HG03565 (cell line): ENCODE measurements at regions not wholly inside any gene's neighbourhood (a gene's known extent, or its start where the extent isn't known, plus 50 kb on each side); places are given as distances from the start of the nearest gene placed in this dataset.

Source experiments
- ATAC-seq: cut with Tn5 transposase; IDR thresholded peaks from one replicate; pipeline ENCODE4 v1.9.1; 2021; ENCODE audit warnings: mild to moderate bottlenecking, moderate library complexity; ENCODE audit not compliant: unreplicated experiment

DNA sequence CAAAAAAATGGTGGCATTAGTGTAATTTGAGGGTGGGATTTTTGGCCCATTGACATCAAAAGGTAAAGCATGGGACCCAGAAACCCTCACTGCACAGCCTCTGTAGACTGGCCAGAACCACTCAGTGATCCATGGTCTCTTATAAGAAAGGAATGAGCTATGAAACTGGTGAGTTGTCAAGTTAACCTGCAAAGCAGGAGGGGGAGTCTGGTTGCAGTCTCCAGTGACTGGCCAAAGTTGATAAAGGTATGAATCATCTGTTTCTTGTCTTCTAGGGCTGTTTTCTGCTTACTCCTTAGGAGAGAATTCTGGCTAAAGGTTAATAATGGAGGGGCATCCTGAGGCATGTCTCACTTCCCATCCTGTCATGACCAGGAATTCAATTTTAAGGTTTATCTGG, 325.2 kb downstream of the TLR4 start:
- ATAC-seq = no peak

DNA sequence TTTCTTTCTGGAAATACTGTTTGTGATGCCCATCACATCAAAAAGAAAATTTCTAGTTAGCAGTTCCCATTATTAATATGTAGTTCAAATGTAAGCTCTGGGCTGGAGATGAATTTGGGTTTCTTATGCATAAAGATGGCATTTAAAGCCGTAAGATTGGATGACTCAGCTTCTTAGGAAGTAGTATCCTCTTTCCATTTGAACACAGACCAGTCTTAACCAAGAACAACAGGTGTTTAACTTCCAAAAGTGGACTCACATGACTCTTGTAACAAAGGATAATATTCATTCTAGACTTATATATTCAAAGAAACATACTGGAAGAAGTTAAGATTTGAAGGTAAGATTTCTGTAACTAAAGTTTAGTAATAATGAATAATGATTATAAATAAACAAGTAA, 330.5 kb downstream of the TLR4 start:
- no peak for ATAC-seq

DNA sequence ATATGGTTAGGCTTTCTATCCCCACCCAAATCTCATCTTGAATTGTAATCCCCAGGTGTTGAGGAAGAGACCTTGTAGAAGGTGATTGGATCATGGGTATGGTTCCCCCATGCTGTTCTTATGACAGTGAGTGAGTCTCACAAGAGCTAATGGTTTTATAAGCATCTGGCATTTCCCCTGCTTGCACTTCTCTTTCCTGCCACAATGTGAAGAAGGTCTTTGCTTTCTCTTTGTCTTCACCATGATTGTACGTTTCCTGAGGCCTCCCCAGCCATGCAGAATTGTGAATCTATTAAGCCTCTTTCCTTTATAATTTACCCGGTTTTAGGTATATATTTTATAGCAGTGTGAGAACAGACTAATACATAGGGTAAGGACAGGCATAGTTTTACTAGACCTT, 334.5 kb downstream of the TLR4 start:
- ATAC-seq = no peak

DNA sequence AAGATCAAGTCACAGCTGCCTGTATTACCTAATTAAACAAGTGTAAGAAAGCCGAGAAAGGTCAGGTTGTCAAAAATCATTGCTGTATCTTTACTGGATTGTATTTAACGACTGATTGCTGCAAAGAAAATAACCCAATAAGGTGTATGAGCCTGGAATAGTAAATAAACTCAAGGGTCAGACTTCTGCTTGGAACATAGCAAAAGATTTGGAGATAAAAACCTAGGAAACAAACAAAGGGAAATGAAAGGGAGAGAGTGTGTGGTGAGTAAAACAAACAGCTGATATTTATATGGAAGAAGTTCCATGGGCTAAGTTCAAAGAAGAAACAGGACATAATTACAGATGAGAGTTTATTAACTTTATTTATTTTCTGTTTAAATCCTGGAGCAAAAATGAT, 354.0 kb downstream of the TLR4 start:
- no peak for ATAC-seq

DNA sequence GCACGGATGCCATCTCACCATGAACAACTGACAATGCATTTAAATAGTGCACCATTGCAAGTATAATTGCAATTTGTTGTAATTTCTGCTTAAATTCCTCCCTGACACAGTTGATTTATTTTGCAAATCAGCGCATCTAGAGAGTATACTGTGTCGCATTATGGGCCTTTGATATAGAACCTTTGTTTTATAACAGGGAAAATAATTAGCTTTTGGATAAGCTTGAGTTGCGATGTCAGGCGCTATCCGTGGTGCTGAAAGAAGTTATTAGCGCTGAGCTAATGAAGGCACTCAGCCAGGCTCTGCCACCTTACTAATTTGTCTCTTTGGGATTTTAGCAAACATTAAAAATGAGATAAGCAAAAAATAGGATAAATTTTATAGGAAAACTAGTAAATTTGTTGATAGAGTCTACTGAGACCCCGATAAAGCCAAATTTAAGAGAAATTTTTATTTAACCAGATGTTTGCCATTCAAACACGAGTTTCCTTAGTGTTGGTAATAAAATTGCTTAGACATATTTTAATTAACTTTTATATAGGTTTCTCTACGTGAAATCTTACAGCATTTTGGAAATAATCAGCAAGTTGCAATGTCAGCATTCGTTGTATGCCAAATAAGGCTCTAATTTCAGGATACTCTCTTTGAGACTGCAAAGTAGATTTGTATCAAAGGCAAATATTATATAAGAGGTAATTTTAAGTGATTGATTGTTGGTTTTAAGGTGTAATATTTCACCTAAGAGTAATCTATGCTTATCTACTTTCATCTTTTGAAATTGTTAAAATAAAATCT, 355.5 kb downstream of the TLR4 start:
- ATAC-seq = no peak

DNA sequence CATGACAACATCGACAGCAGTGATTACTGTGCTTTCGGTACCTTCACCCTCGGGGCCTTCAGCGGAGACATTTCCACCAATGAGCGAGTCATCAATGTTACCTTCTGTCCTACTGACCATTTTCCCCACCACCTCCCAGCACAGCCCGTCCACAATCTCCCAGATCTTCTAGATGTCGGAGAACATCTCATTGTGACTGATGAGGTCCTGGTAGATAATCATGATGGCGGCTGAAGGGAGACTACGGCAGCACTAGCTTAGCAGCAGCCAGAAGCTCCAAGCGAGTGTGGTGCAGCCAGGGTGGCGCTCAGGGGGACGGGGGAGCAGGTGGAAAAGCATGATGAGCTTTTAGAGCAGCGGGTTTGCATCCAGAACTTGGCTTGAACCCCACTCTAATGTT, 379.0 kb downstream of the TLR4 start:
- ATAC-seq = no peak

DNA sequence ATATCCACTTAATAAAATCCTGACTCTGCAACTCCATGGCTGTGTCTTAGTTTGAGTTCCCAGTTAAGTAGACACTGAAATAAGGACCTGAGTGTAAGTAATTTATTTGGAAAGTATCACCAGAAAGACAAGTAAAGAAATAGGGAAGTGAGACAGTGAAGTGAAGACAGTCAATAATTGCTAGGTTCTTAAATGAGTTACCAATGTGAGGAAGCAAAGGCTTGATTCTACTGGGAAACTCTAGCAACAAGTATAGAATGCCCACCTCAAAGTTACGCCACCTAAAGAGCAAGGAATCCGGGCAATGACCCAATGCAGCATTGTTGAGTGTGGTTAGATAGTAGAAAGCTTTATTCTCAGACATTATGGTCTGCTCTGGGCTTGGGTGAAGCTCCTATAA, 383.9 kb downstream of the TLR4 start:
- no peak for ATAC-seq

DNA sequence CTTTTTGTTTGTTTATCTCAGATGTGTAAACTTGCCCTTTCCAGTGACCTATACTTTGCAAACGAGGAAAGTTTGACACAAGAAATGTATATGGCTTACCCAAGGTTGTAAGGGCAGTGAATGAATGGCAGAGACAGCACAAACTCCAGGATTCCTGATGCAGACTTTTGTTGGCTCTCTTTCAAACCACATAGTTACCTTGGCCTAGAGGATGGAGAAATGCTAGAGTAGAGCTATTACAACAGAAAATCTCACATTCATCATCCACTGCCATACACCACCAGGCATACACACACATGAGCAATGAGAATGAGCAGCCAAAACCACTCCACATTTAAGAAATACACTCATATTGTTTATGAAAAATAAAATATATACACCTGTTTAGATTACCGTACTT, 387.0 kb downstream of the TLR4 start:
- no peak for ATAC-seq

DNA sequence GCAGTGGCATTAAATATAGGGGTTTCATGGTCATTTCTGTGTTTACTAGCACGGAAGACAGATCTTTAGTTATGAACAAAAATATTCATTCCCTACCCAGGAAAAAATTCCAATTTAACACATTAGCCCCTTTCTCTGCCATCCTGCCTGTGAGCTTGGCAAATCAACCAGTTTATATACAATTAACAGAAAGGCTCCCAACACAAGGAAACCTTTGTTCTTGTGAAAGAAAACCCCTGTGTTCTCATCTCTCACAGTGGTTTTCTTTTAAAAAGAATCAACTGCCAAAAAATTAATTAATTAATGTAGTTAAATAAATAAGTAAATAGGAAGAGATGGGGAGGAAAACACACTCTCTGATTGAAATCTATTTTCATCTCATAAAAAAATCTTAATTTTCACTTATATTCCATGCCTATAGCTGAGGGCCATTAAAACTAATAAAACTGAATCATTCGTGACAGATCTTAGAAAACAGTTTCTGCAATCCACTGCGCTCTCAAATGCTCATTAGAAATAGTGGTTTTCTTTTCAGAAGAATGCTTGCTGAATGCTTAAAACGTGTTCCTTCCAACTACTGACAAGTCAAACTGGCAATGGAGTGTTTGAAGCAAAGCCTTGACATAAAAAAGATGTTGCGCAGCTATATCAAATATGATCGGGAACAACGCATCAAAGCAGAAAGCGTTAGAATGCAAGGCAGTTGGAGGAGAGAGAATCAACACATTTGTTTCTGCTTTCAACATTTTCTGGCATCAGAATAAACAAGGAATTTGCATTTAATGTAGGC, 387.7 kb downstream of the TLR4 start:
- ATAC-seq = no peak

DNA sequence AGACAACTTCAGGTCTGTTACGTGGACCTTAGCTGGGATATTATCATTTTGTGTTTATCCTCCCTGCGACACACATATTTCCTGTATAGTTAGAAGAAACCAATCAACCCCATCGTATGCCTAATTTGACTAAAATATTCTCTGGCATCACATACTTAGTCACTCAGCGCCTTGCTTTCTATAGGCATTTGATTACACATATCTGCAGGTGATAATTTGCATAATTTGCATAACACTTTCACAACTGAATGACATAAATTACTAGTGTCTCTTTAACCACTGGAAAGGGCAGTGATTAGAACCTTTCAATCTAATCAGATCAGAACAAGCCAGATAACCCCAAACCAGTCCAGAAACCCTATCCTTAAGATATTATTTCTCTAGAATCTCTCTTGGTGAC, 390.2 kb downstream of the TLR4 start:
- no peak for ATAC-seq

DNA sequence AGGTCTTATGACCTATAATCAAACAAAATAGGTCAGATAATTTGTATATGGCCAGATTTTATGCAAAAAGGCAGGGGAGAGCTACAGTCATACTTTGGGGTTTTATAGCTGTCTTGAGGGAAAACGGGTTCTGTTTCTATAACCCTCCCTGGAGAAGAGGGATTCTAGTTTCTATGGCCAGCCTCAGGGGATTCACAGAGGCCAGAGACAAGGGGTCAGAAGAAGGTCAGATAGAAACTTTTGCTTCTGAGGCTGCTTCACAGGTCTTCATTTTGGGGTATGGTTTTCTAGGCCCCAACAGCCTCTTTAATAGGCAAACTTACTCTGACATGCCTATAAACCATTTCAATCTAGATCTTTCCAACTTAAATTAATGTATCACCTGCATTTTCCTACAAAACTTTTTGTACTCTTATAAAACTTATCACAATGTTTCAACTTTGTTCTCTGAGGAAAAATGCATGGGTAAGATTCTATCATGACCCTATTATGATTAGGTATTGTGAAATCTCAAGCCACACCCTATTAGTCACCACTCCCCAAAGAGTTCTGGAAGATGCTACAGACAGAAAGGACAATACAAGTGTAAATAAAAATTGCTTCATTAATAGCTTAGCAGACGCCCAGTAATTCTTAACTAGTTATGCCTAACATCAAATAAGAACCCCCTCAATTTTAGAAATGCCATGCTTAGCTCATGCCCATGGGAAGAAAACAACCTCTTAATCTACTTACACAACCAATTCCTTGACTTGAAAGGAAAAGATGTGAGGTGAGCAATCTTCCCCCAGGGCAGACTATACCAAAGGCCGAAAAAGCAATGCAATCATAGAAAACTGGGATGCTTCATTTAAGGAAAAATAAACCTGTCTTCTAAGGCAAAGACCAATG, 396.6 kb downstream of the TLR4 start:
- ATAC-seq = no peak

DNA sequence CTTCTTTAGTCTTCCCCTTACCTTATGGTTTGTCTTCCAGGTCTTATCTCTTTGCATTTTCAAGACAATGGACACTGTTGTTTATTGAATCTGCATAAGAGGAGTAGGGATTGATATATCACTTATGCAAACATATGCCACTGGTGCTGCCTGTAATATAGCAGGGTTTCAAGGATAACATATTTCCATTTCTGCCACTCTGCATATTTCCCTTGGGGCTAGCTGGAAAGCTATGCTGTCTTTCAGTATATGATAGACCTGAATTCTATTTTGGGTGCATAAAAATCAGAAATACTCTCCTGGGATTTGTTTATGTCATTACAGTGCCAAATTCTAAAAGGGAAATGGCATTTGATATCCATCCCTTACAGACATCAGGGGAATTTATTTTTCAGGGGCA, 400.2 kb downstream of the TLR4 start:
- ATAC-seq = no peak

DNA sequence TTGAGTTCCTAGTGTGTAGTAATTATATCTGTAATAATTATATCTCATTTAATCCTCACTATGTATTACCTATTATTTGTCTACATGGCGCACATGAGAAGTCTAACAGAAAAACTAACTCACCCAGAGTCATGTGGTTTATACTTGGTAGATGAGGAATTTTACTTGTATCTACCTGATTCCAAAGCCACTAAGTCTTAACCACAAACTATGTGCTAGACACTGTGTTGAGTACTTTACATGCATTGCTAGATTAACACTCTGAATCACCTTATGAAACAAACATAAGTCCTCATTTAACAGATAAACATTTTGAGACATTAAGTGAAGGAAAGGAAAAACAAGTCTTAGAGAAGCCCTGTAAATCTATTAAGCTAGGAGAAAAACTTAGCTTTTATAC, 404.8 kb downstream of the TLR4 start:
- ATAC-seq = no peak

DNA sequence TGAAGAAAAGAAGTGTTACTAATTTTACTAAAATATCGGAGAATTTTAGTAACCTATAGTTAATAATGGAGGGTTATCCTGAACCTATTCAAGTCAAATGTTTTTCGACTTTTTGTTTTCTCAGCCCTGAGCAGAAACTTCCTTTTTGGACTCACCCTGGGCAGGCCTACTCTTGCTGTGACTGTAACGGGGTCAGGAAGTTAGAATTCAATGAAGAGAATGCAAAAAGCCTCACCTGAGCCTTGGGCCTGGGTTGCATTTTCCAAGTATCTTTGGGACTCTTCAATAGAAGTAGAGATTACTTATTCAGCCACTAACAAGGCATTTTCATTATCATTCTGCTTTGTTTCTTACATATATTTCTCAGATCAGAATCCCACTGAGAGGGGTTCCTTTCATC, 405.3 kb downstream of the TLR4 start:
- ATAC-seq = no peak

DNA sequence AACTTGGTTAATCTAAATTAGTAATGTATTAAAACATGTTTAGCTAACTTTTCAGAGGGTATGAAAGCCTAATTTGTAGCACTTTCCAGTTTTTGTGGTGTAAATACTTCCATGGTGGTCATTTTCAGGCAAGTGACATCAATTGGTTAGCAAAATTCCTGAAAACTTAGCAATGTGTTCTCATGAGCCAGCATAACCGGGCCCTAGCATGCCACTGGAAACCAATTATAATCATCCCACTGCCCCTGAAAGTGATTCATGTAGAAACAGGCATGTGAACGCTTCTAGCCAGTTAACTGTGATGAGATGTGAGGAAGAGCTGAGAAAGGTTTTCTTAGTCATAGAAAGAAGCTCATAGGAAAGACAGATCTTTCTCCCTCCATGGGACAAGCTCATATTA, 417.2 kb downstream of the TLR4 start:
- no peak for ATAC-seq

DNA sequence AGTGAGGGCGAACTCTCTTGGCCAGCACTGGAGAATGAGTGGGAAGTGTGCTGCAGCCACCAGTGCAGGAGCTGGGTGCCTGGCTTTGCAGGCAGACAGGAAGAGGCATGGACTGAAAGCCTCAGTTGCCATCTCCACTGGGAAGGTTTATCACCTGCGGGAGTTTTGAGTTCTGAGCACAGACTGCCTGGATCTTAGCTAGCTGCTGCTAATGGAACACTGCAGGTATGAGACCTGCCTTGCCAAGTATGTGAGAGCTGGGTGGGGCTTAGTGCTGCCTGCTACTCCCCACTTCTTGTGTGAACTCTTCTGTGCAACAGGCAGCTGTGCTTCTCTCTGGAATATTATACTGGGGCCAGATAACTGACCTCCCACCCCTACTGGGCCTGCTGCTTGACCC, 424.1 kb downstream of the TLR4 start:
- no peak for ATAC-seq

DNA sequence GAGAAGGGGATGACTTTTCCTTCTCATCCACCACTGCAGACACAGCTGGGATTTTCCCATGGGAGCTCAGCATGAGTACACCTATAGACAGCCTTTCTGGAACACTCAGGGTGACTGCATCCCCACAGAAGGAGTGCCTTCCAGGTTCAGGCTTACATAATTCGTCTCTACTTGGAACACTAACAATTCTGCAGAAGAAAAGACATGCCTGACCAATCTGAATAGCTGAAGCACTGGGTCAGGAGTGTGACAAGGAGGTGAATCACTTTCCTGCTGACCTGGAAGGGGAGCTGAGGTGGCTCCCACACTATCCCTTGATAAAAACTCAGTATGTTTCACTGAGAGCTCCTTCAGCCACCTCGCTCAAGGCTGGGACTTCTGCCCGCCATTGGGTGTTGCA, 425.3 kb downstream of the TLR4 start:
- ATAC-seq = no peak

DNA sequence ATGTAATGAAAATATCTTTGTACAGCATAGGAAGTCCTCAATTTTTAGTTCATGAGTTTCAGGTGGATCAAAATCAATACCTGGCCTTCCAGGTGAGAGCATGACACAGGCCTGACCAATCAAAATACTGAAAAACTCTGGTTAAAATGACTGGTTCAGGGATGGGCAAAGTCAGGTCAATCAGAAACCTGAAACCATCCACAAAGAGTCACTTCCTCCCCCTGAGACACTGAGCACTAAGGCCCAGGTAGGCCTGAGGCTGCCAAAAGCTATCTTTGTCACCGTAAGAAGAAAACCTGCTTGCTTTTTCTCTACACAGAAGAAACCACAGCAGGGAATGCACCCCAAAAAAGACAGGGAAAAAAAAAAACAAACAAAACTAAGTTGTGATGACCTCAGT, 444.8 kb downstream of the TLR4 start:
- ATAC-seq = no peak

DNA sequence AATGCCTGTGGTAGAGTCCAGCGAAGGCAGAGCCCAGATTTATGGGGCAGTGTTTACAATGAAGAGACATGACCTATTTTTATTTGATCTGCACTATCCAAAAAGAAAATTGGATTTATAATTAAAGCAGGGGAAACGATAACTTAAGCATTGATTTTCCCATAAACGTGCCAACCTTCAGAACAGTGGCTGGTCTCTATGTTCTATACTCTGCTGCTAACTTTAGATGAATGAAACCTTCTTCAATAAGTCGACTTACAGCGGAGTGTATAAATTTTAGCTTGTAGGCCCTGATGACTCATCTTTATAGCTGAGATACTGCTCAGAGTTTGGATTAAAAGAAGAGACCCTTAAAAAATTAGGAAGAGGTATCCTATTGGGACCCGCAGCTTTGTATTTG, 452.6 kb downstream of the TLR4 start:
- no peak for ATAC-seq

DNA sequence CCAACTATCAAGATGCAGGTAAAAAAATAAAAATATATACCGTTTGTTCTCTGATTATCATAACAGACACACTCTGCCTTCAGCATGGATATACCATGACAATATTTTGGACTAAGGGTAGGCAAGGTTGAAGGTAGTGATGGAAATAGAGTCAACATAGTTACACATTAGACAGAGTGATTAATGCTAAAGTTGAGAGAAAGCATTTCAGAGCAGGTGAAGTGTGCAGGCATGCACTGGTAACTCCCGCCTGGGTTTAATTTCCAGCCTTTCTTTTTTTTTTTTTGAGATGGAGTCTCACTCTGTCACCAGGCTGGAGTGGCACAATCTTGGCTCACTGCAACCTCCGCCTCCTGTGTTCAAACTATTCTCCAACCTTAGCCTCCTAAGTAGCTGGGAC, 458.5 kb downstream of the TLR4 start:
- ATAC-seq = no peak

DNA sequence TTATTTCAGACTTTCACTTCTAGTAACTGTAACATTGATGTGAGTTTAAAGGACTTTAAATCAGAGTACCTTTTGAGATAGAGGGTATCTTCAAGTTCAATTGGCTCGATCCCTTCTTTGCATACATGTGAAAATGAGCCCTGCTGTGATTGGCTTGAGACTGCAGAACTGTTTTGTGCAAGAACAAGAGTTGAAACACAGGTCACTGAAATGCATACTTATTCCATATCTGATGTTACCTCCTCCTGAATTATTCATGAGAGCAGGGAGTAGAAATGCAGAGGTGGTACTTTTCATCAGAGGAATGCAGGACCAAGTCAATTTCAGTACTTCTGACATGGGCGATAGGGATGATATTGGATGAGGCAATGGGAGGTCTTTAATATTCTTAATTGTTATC, 459.5 kb downstream of the TLR4 start:
- no peak for ATAC-seq

DNA sequence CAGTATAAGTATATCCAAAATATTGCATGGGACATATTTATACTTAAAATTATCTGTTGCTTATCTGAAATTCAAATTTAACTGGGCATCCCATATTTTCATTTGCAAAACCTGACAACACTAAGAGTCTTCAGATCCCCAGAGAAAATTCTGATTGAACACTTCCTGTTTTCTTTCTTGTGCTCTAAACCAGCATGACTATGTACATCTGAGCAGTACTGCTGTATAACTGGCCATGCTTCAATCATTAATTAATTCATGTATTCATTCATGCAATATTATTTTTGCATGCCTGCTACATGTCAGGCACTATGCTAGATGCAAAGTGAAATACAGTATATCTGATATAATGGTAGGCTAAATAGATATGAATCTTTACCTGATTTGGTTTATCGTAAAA, 461.2 kb downstream of the TLR4 start:
- ATAC-seq = no peak
